Activated T-helper 1 cell treated with anti-CD3 and anti-CD28 coated beads, Interleukin-2, amount 50 U/mL, for 16 hours (primary cell): ENCODE measurements at regions not wholly inside any gene's neighbourhood (a gene's known extent, or its start where the extent isn't known, plus 50 kb on each side); places are given as distances from the start of the nearest gene placed in this dataset.
"Not testable (repeated sequence)": the region's sequence is repeated elsewhere in the genome, so short reads cannot be mapped to it uniquely, and the experiment has no call there.

Experiments
- DNase-seq, 2 donors: peaks; one replicate each; pipeline ENCODE4 v3.0.0-alpha.2; 2020; ENCODE audit warnings: low read depth in 1 of 2, low spot score in 1 of 2

DNA sequence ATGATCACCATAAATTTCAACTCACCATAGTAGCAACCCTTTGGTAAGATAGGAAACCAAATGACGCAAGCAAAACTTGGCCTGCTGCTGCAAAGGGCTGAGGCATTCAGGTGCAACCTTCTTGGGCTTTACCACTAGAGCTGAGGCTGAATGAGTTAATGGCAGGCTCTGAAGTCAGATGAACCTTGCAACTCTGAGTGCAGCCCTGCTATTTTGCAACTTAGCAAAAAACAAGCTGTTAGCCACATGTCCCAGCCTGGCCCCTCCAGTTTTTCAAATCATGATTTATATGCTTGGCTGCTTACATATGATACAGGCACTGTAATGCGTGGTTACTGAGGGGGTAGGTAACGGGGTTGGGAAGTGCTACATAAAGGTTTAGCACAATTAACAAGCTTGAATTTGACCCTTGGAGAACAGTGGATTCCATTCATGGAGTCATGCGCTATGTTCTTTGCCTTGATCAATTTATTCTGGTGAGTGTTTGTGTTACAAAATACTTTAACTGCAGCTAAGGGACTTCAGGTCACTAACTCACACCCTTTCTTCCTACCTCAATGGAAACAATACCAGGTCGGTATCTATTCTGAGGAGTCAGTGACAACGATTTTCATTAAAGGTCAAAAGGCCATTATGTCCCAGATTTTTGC lies 80.5 kb upstream of the PPARGC1A start:
- DNase-seq: no peak

DNA sequence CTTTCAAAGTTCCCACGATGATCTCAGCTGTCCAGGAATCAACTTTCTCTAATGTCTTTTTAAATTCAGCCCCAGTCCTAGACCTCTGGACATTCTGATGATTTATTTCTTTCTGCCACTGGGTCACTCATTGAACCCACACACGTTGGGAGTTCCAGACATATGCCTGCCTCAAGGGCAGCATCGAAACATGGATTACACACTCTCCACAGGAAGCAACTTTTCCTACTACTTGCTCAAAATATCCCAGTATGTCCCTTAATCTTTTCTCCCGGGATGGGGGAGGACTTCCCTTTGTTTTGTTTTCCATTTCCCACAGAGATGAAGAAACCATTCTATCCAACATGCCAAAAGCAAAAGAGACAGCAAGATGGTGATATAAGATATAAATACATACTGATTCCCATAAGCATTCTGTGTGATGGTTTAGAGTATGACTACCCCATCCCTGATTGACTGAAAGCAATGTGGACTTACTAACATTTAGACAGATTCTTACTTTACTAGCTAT lies 79.8 kb upstream of the PPARGC1A start:
- DNase-seq: no peak

DNA sequence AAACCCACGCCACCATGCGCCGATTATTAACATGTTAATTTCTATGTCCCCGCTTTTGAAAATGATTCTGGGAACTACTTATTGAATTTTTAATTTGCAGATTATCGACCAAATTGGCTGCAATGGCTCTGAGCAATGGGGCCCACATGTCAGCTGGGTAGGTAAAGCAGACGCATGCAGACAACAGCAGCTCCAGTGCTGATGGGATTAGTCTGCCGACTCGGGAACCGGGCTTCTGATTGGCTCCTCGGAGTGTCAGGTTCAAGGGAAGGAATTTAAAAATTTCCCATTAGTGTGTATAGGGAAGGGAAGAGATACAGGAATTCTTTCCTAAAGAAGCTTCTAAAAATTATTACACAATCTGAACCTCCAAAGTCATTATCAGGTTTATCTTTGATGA lies 77.4 kb upstream of the PPARGC1A start:
- no peak for DNase-seq

DNA sequence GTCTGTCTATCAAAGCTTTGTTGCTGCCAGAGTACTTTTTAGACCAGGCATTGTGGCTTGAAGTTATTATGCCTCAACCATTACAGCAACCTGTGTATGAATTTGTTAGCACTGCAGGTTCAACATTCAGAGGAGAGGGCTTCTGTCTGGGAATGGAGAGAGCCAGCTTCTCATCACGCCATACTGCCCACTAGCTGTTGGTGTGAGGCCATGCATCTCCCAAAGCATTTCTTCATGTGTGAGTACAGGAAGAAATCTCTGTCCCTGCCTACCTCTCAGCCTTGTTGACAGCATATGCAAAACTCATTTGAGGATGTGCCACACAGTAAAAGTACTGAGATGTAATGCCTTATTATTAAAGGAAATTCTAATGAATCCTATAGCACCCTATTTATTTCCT lies 76.9 kb upstream of the PPARGC1A start:
- DNase-seq: no peak

DNA sequence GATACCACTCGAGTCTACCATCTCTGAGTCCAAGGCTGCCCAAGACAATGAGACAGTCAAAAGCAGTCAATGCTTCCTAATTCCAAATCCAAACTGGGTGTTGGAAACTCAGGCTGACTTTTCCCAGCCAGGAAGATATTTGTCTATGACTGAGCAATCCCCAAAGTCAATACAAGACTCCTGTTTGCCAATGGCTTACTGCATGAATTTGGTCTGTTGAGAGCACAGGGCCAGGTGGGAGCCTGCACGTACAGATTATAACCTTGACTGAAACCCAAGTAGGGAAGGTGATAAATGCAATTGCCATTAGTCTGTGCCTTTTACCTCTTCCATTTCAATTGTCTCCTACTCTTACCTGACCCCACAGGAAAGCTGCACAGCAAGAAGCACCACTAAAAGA lies 72.6 kb upstream of the PPARGC1A start:
- no peak for DNase-seq

DNA sequence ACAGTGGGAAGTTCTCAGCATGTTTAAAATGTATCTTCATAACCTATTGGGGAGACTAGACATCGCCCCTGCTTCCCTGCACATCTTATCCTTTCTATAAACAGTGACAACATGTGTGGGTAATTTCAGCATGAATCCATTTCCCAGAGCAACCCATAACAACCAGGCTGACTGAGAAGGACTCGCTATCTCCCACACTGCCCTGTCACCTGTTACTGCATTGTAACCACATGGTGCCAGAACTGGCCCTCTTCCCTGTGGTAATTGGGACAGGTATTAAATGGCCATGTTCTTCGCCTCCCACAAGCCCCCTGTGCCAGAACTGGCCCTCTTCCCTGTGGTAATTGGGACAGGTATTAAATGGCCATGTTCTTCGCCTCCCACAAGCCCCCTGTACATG lies 71.5 kb upstream of the PPARGC1A start:
- not testable (repeated sequence) for DNase-seq

DNA sequence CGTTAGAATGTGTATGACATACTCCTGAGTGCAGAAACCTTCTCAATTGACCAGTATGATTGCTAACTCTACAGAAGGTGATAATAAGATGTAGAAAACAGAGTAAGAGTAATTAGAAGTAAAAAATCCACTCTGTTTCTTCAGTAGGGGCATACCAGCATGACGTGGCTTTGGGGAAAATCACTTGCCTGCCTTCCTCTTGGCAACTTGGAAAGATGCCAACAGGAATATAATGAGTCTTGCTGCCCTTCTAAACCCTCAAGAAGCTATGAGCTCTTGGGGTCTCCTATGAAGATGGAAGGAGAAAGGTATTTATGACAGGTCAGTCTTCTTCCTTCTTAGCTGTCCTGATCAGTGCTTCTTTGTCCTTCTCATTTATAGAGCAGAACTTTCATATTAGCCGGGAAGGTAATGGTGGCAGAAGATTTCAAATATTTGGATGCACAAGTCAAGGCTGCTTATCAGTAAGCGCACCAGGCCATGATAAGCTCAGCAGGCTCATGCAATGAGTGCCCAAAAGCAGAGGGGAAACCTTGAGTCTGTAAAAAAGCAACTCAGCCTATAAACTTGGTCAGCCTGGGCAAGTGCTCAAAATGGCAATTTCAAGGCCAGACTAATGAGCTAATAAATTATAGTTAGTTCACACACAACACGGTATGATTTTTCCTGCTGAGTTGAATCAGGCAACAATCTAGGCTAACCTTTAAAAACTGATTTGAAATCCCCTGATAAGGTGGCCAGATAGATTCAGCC lies 69.7 kb upstream of the PPARGC1A start:
- DNase-seq: no peak

DNA sequence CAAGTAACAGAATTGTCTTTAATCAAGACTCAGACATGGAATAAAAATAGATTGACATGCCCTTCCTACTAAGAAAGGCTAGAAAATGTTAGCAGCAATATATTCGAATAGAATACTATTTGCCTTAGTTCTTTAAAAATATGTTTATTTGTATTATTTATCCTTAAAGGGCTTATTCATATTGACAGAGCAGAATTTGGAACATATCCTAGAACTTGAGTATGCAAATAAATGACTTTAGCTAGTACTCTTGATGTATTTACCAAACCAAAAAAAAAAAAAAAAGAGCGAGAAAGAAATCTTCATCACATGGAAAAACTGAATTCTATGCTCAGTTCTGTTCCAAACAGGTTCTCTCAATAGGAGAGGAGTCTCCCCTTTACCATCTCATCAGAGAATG lies 68.9 kb upstream of the PPARGC1A start:
- no peak for DNase-seq

DNA sequence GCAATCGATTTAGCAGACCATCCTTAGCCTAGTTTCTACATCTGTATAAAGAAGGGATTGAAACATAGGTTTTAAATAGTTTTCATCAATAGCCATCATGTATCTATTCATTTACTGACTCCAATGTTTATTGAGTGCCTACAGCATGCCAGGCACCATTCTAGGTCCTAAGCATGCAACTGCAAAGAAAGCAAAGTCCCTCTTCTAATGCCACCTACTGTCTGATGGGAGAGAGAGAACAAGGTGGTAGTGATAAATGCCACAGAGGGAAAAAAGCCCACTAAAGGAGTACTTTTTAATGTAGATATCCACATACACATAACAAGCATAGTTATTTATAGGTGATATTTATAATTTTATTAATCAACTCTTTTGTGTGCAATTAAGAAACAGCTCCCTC lies 67.6 kb upstream of the PPARGC1A start:
- no peak for DNase-seq

DNA sequence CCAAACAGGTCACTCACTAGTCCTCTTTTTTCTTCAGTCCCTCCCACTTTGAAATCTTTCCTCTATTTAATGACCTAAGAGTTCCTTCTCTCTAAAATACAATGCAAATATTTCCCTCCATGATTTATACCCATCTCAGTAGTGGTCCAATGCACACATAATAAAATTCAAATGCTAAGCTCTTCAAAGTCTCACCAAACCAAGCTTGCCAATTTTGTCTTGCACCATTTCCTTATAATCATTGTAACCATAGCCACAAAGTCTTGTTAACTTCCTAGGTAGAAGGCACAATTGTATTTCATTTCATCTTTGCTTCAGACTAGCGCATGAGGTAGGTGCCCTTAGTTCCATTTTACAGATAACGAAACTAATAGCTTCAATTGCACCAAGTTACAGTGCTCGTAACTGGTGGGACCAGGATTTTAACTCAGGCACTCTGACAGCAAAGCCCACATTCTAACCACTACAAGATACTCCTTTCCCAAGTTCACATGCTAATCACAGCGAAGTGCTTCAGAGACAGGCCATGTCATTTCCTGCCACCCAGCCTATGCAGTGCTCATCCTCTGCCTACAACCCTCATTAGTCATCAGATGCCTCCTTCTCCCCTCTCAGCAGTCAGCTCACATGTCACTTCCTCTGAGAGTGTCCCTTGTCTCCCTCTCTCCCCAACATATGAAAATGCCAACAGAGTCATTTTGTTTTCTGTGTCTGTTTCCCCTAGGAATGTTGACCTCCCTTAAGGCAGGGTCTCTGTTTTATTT lies 66.9 kb upstream of the PPARGC1A start:
- no peak for DNase-seq

DNA sequence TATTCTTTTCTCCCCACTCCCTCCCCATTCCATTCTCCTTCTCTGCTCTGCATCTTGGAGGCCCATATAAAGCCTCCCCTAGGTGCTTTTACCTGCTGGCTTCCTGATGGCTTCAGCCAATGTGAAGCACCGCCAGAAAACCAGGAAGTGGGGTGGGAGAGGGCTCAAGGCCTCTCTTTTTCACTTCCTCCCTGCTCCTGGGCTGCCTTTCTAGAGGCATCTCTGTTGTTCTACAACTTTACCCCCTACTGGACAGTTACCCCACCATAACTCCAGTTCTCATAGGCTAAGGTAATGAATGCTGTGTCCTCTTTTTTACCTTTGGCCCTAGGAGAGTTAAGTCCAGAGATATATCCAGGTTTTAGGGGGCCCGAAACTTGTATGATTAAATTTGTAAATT lies 62.4 kb upstream of the PPARGC1A start:
- DNase-seq: no peak

DNA sequence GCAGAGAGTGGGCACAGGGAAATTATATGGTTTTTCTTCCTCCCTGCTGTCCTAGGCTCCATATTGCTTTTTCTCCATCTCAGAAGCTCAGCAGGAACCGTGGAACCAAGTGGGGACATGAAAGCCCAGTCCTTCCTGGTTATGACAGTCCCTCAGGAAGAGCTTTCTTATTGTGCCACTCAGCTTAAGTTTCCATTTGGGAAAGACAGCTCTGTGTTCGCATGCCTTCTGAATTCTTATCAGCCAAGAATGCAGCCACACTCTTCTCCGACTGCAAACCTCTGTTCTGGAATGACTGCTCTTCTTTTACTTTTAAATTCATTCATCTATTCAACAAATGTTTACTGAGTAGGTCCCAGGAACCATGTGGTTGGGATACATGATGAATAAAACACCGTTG lies 58.0 kb upstream of the PPARGC1A start:
- DNase-seq: no peak

DNA sequence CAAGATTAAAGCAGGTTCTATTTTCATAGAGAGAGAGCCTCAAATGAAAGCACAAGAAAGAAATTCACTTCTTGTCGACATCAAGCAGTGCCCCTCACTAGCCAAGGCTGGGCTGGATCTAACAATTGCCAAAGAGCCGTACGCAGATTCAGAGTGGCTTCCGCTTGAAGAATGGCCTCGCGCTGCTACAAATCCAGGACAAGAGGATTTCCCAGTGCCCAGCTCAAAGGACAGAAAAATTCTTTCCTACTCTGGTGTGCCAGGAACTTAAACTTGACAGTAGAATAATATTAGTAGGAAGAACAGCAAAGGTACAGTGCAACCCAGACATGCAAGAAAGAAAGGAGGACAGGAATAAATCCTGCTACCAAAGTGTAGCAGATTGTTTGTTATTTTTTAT lies 56.5 kb upstream of the PPARGC1A start:
- no peak for DNase-seq

DNA sequence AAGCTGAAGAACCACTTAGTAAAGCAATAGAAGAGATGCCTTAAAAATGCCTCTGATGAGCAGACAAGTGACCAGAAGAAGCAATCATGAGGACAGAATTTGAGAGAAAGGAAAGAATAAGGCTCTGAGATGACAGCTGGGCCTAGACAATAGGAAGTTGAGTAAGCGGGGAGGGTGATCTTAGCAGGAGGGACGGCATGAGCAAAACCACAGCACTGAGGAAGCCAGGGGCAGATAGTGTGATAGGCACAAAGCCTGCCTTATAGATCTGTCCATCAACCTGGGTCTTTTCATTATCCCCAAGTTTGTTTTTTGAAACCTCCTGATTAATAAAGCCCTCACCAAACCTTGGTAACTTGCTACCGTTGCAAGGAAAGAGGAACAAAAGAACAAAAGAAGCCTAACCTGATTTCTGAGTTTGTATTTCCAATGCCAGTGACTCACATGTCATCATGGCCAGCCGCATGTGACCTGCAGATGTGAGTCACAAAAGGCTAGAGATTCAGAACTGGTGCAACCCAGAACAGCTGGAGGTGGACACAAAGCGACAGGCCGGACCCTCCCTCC lies 55.7 kb upstream of the PPARGC1A start:
- no peak for DNase-seq

DNA sequence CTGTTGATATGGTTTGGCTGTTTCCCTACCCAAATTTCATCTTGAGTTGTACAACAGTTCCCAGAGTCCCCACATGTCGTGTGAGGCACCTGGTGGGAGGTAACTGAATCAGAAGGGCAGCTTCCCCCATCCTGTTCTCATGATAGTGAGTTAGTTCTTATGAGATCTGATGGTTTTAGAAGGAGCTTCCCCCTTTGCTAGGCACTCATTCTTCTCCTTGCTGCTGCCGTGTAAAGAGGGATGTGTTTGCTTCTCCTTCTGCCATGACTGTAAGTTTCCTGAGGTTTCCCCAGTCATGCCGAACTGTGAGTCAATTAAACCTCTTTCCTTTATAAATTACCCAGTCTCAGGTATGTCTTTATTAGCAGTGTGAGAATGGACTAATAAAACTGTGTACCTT lies 54.7 kb upstream of the PPARGC1A start:
- DNase-seq: not testable (repeated sequence)

DNA sequence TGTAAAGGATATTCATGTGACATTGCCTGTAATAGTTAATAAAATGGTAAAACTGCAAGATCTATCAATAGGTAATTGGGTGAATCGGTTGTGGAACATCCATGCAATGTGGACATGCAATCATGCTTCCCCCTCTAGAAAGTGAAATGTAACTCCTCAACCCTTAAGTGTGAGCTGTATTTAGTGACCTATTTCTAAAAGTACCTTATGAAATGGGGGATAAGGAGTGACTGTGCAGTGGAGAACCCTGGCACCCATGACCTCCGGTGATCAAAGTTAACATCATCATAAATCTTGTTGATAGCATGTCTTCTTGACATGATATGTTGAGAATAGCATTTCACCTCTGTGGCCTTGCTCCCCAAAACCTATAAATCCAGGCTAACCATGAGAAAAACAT lies 53.6 kb upstream of the PPARGC1A start:
- no peak for DNase-seq

DNA sequence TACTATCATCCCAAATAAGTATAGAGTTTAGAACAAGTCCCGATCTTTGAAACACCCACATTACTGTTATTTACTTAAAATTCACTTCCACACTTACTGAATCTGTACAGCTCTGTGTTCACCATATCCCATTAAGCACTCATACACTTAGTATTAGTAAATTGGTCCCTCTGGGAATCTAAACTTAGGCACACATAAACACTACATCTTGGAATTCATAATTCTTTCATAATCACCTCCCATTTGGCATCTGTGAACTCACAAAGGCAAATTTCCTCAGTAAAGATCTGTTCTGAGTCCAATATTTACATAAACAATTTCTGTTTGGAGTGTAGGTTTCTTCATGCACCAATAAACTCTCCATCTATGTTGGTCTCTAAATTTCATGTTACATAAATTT lies 52.6 kb upstream of the PPARGC1A start:
- DNase-seq: no peak
